Endothelial cell (in vitro differentiated cells): ENCODE measurements at regions not wholly inside any gene's neighbourhood (a gene's known extent, or its start where the extent isn't known, plus 50 kb on each side); places are given as distances from the start of the nearest gene placed in this dataset.

Experiments
- DNase-seq: peaks from one replicate; pipeline ENCODE4 v3.0.0; 2021; ENCODE audit warnings: low spot score
- H3K27ac Mint-ChIP-seq: one replicate; pipeline ENCODE4 v1.8.0; 2021; ENCODE audit warnings: mixed read lengths, inconsistent platforms; ENCODE audit not compliant: unreplicated experiment
- H3K27me3 Mint-ChIP-seq: one replicate; pipeline ENCODE4 v1.8.0; 2021; ENCODE audit warnings: mild to moderate bottlenecking, moderate library complexity, mixed read lengths, inconsistent platforms; ENCODE audit not compliant: unreplicated experiment
- H3K36me3 Mint-ChIP-seq: one replicate; pipeline ENCODE4 v1.8.0; 2021; ENCODE audit warnings: mild to moderate bottlenecking, low read depth, mixed read lengths, inconsistent platforms; ENCODE audit not compliant: unreplicated experiment
- H3K4me1 Mint-ChIP-seq: one replicate; pipeline ENCODE4 v1.8.0; 2021; ENCODE audit warnings: mild to moderate bottlenecking, mixed read lengths, inconsistent platforms; ENCODE audit not compliant: unreplicated experiment
- H3K4me3 Mint-ChIP-seq: one replicate; pipeline ENCODE4 v1.8.0; 2021; ENCODE audit warnings: mild to moderate bottlenecking, mixed read lengths, inconsistent platforms; ENCODE audit not compliant: unreplicated experiment
- H3K9me3 Mint-ChIP-seq: one replicate; pipeline ENCODE4 v1.8.0; 2021; ENCODE audit warnings: mixed read lengths, inconsistent platforms; ENCODE audit not compliant: unreplicated experiment
- CTCF ChIP-seq: fragments of 200-600 bp; sonication (generic); IDR thresholded peaks from one replicate; pipeline ENCODE4 v1.5.0; 2021; ENCODE audit warnings: antibody characterized with exemption; ENCODE audit not compliant: unreplicated experiment

GRCh38 chr2:52959801-52960200, 807.8 kb upstream of the CHAC2 start:
- no peak for DNase-seq
- Mint-ChIP-seq H3K27ac (no peak overlapping the region), H3K27me3 (peaks cover 2% of the 10 kb centered on the region), H3K36me3 (no peaks in the 10 kb centered on the region), H3K4me1 (peaks cover 1% of the 10 kb centered on the region), H3K9me3 (no peaks in the 10 kb centered on the region), H3K4me3 (no peak overlapping the region)
- no peak for TF ChIP-seq CTCF

- Mint-ChIP-seq H3K27ac (no peak overlapping the region), H3K27me3 (peaks cover 2% of the 10 kb centered on the region), H3K4me3 (no peak overlapping the region), H3K9me3 (no peaks in the 10 kb centered on the region), H3K4me1 (no peaks in the 10 kb centered on the region), H3K36me3 (no peaks in the 10 kb centered on the region)
- peak; percentile 49 for TF ChIP-seq CTCF
- no peak for DNase-seq
These were observed 810.8 kb upstream of the CHAC2 start for GRCh38 chr2:52956766-52957165.

DNA sequence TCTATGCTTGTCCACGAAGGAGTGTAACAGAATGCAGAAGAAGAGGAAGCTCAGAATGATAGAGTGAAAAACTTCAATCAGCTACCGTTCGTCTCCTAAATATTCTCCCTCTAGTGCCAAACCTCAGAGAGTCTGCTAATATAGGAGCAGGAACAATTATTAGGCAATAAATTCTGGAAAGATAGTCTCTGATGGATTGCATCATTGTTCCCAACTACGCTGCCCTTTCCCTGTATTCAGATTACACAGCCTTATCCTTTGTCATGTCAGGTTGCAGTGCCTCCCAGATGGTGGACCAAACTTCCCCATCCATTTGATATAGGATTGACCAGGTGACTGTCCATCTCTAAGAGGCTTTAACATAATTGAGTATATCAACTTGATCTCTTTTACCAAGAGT, 811.5 kb upstream of the CHAC2 start:
- no peaks in the 10 kb centered on the region for H3K36me3 Mint-ChIP-seq
- no peak for TF ChIP-seq CTCF
- H3K27ac Mint-ChIP-seq = no peak overlapping the region
- no peaks in the 10 kb centered on the region for H3K4me1 Mint-ChIP-seq
- no peak overlapping the region for H3K4me3 Mint-ChIP-seq
- H3K27me3 Mint-ChIP-seq = peaks cover 2% of the 10 kb centered on the region
- H3K9me3 Mint-ChIP-seq = no peaks in the 10 kb centered on the region
- no peak for DNase-seq

DNA sequence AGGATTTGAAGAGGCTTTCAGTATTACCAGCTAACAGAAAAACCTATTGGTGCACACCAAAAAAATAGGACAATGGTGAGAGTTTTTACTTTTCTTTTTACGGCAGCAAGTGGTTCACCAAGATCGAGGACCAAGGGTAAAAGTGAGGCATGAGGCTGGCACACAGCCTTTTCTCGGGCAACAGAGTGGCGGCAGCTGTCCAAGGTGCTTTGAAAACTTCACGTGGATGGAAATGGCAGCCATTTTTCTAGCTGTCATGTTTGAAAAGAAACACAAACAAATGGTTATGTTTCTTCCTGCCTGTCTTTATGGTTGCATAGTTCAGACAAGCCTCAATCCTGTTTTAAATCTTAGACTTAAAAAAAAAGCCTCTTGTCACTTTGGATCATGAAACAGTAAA, 812.5 kb upstream of the CHAC2 start:
- DNase-seq = no peak
- Mint-ChIP-seq H3K27ac (no peak overlapping the region), H3K36me3 (no peaks in the 10 kb centered on the region), H3K4me3 (no peak overlapping the region), H3K9me3 (peaks cover 5% of the 10 kb centered on the region), H3K27me3 (peaks cover 2% of the 10 kb centered on the region), H3K4me1 (peaks cover 6% of the 10 kb centered on the region)
- no peak for TF ChIP-seq CTCF

- no peak for TF ChIP-seq CTCF
- H3K9me3 Mint-ChIP-seq = no peaks in the 10 kb centered on the region
- DNase-seq = no peak
- no peaks in the 10 kb centered on the region for H3K36me3 Mint-ChIP-seq
- H3K27me3 Mint-ChIP-seq = no peaks in the 10 kb centered on the region
- no peak overlapping the region for H3K4me3 Mint-ChIP-seq
- no peak overlapping the region for H3K27ac Mint-ChIP-seq
- no peaks in the 10 kb centered on the region for H3K4me1 Mint-ChIP-seq
These were observed 827.5 kb upstream of the CHAC2 start for GRCh38 chr2:52940101-52940500.
